H9 (cell line): ENCODE measurements at regions not wholly inside any gene's neighbourhood (a gene's known extent, or its start where the extent isn't known, plus 50 kb on each side); places are given as distances from the start of the nearest gene placed in this dataset.

Source experiments
- DNase-seq: peaks from one replicate; pipeline ENCODE4 v3.0.0-alpha.2; 2017
- H2AFZ ChIP-seq: one replicate; pipeline ENCODE4 v1.6.1; 2013; ENCODE audit warnings: mild to moderate bottlenecking, low read length, control low read depth, moderate library complexity
- H2AK5ac ChIP-seq: 2 replicates; pipeline ENCODE4 v1.6.1; 2013; ENCODE audit warnings: low read length, control low read depth, mixed read lengths; ENCODE audit not compliant: insufficient read length
- H2BK120ac ChIP-seq: one replicate; pipeline ENCODE4 v1.6.1; 2013; ENCODE audit warnings: low read depth, mild to moderate bottlenecking, low read length, control low read depth, inconsistent platforms; ENCODE audit not compliant: poor library complexity, severe bottlenecking
- H2BK12ac ChIP-seq: 2 replicates; pipeline ENCODE4 v1.6.1; 2013; ENCODE audit warnings: low read length, control low read depth, mixed read lengths, low read depth; ENCODE audit not compliant: insufficient read length
- H2BK15ac ChIP-seq: 2 replicates; pipeline ENCODE4 v1.6.1; 2013; ENCODE audit warnings: low read depth, low read length, control low read depth
- H2BK20ac ChIP-seq: one replicate; pipeline ENCODE4 v1.6.1; 2013; ENCODE audit warnings: low read depth, mild to moderate bottlenecking, low read length, control low read depth, inconsistent platforms; ENCODE audit not compliant: poor library complexity, severe bottlenecking
- H2BK5ac ChIP-seq: 2 replicates; pipeline ENCODE4 v1.6.1; 2013; ENCODE audit warnings: low read length, control low read depth, mixed read lengths; ENCODE audit not compliant: insufficient read length
- H3K14ac ChIP-seq: 2 replicates; pipeline ENCODE4 v1.6.1; 2013; ENCODE audit warnings: low read length, control low read depth; ENCODE audit not compliant: insufficient read depth
- H3K18ac ChIP-seq: 2 replicates; pipeline ENCODE4 v1.6.1; 2013; ENCODE audit warnings: low read depth, mild to moderate bottlenecking, mixed read lengths, low read length, control low read depth; ENCODE audit not compliant: insufficient read length
- H3K23ac ChIP-seq: 2 replicates; pipeline ENCODE4 v1.6.1; 2013; ENCODE audit warnings: low read length, control low read depth, mixed read lengths, low read depth; ENCODE audit not compliant: insufficient read length
- H3K23me2 ChIP-seq: 2 replicates; pipeline ENCODE4 v1.6.1; 2013; ENCODE audit warnings: low read depth, mild to moderate bottlenecking, mixed read lengths, low read length, control low read depth; ENCODE audit not compliant: insufficient read length, poor library complexity, severe bottlenecking
- H3K27ac ChIP-seq: 2 replicates; pipeline ENCODE4 v1.5.1; 2013; ENCODE audit warnings: low read length, control low read depth, mixed read lengths, low read depth; ENCODE audit not compliant: insufficient read length
- H3K27me3 ChIP-seq: 2 replicates; pipeline ENCODE4 v1.6.1; 2013; ENCODE audit warnings: low read length, control low read depth, inconsistent platforms; ENCODE audit not compliant: insufficient read depth
- H3K4ac ChIP-seq: 2 replicates; pipeline ENCODE4 v1.6.1; 2013; ENCODE audit warnings: low read depth, mild to moderate bottlenecking, control low read depth, inconsistent platforms, low read length, moderate library complexity
- H3K4me1 ChIP-seq: 2 replicates; pipeline ENCODE4 v1.6.1; 2013; ENCODE audit warnings: low read length, control low read depth, inconsistent platforms; ENCODE audit not compliant: insufficient read depth
- H3K4me2 ChIP-seq: 2 replicates; pipeline ENCODE4 v1.6.1; 2013; ENCODE audit warnings: low read length, control low read depth, mixed read lengths; ENCODE audit not compliant: insufficient read length, insufficient read depth
- H3K56ac ChIP-seq: 2 replicates; pipeline ENCODE4 v1.6.1; 2013; ENCODE audit warnings: low read depth, mild to moderate bottlenecking, mixed read lengths, low read length, control low read depth; ENCODE audit not compliant: insufficient read length
- H3K79me1 ChIP-seq: 2 replicates; pipeline ENCODE4 v1.6.1; 2013; ENCODE audit warnings: low read depth, mild to moderate bottlenecking, moderate library complexity, low read length, control low read depth, inconsistent platforms; ENCODE audit not compliant: insufficient read depth, poor library complexity, severe bottlenecking
- H3K79me2 ChIP-seq: 2 replicates; pipeline ENCODE4 v1.6.1; 2013; ENCODE audit warnings: low read length, control low read depth, inconsistent platforms; ENCODE audit not compliant: insufficient read depth
- H3K9ac ChIP-seq: 2 replicates; pipeline ENCODE4 v1.6.1; 2013; ENCODE audit warnings: low read length, control low read depth, mixed read lengths; ENCODE audit not compliant: insufficient read length; ENCODE audit errors: extremely low read depth
- H3K9me3 ChIP-seq: one replicate; pipeline ENCODE4 v1.6.1; 2013; ENCODE audit warnings: low read depth, low read length, inconsistent platforms; ENCODE audit not compliant: control insufficient read depth
- H3T11ph ChIP-seq: one replicate; pipeline ENCODE4 v1.6.1; 2013; ENCODE audit warnings: mild to moderate bottlenecking, low read length, control low read depth, inconsistent platforms
- H4K20me1 ChIP-seq: one replicate; pipeline ENCODE4 v1.6.1; 2013; ENCODE audit not compliant: control insufficient read depth, insufficient read length, insufficient read depth
- H4K5ac ChIP-seq: 2 replicates; pipeline ENCODE4 v1.6.1; 2013; ENCODE audit warnings: low read depth, mild to moderate bottlenecking, mixed read lengths, low read length, control low read depth; ENCODE audit not compliant: insufficient read length
- H4K8ac ChIP-seq: replicated peaks from 2 replicates; pipeline ENCODE4 v1.6.1; 2013; ENCODE audit warnings: low read length, control low read depth, mixed read lengths, low read depth; ENCODE audit not compliant: insufficient read length
- H4K91ac ChIP-seq: 2 replicates; pipeline ENCODE4 v1.6.1; 2013; ENCODE audit warnings: low read depth, mild to moderate bottlenecking, moderate library complexity, mixed read lengths, low read length, control low read depth; ENCODE audit not compliant: insufficient read length
- H3K27ac Mint-ChIP-seq, 3 experiments: 2 replicates in 2 of 3; 3 replicates in 1 of 3; pipeline ENCODE4 v1.8.0; 2020 to 2021; ENCODE audit warnings: mixed read lengths in 3 of 3, mild to moderate bottlenecking in 1 of 3, moderate library complexity in 1 of 3
- H3K27me3 Mint-ChIP-seq: 2 replicates; pipeline ENCODE4 v1.8.0; 2021; ENCODE audit warnings: low read depth, mild to moderate bottlenecking, moderate library complexity, mixed read lengths
- H3K36me3 Mint-ChIP-seq, 3 experiments: 2 replicates in 2 of 3; 3 replicates in 1 of 3; pipeline ENCODE4 v1.8.0; 2020 to 2021; ENCODE audit warnings: low read depth in 3 of 3, mixed read lengths in 3 of 3; ENCODE audit not compliant: insufficient read depth in 1 of 3
- H3K4me1 Mint-ChIP-seq, 2 experiments: 2 replicates each; pipeline ENCODE4 v1.8.0; 2020; ENCODE audit warnings: mixed read lengths in 2 of 2
- H3K4me3 Mint-ChIP-seq, 2 experiments: 2 replicates in 1 of 2; 3 replicates in 1 of 2; pipeline ENCODE4 v1.8.0; 2020 to 2021; ENCODE audit warnings: mild to moderate bottlenecking in 2 of 2, mixed read lengths in 2 of 2, moderate library complexity in 1 of 2
- H3K9me3 Mint-ChIP-seq, 2 experiments: 2 replicates in 1 of 2; 3 replicates in 1 of 2; pipeline ENCODE4 v1.8.0; 2020; ENCODE audit warnings: mild to moderate bottlenecking in 2 of 2, mixed read lengths in 2 of 2, moderate library complexity in 1 of 2
- CTCF ChIP-seq: fragments of 200-600 bp; sonication (generic); conservative IDR thresholded peaks from 3 replicates; pipeline ENCODE4 v1.8.0; 2021; ENCODE audit warnings: antibody characterized with exemption, mild to moderate bottlenecking
- WGBS: extraction: QIAGEN DNeasy Blood & Tissue Kit; methylation state at CpG from one replicate; pipeline ENCODE4 v1.1.7; 2013; ENCODE audit warnings: missing lambda C conversion rate, low lambda C conversion rate, mixed read lengths; ENCODE audit not compliant: insufficient read length; ENCODE audit errors: extremely low coverage; 5-methylcytosine and 5-hydroxymethylcytosine counted together

DNA sequence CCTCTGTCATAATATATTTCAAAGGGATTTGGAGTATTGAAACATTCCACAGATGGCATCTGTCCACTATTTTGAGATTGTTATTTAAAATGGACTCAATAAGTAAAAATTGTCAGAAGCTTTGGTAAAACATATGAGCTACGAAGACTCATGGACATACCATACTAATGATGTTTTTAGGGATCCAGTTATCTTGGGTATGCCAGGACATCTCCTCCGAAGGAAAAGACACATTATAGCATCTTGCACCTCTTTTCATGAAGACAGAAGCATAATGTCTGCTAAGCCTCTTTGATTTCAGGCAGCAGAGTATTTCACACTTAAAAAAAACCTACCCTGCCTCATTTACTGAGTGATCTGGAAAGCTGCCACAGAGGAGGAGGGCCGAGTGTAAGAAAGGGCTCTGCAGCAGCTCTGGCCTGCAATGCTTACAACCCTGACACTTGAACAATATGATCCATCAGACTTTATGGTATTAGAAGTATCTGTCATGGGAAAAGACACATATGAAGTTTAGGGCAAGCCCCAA is 284.8 kb downstream of the TUSC7 start:
- no CpG with 5 or more reads among the region's 3 CpGs for WGBS
- TF ChIP-seq CTCF, result no peak
- H3K27me3 Mint-ChIP-seq, result no peaks in the 10 kb centered on the region

More for the DNA sequence above, 284.8 kb downstream of the TUSC7 start:
- H2AFZ ChIP-seq, result no peak overlapping the region
- H4K5ac ChIP-seq, result no peak overlapping the region
- DNase-seq, result no peak
- no peak overlapping the region for H3K9ac ChIP-seq
- H2BK15ac ChIP-seq, result no peak overlapping the region
- no peaks in the 10 kb centered on the region for H3K9me3 ChIP-seq
- no peak overlapping the region for H2BK20ac ChIP-seq
- H2BK5ac ChIP-seq, result no peak overlapping the region
- H2AK5ac ChIP-seq, result no peak overlapping the region
- no peak overlapping the region for H3K18ac ChIP-seq
- Mint-ChIP-seq H3K4me3 (no peak overlapping the region), H3K9me3 (no peaks in the 10 kb centered on the region), H3K27ac (no peak overlapping the region), H3K4me1 (no peaks in the 10 kb centered on the region), H3K36me3 (no peaks in the 10 kb centered on the region; a peak in 1 of 7 replicates)
- no peak overlapping the region for H3K56ac ChIP-seq
- no peak overlapping the region for H3K4ac ChIP-seq
- no peaks in the 10 kb centered on the region for H3K4me1 ChIP-seq
- no peaks in the 10 kb centered on the region for H4K20me1 ChIP-seq
- no peak overlapping the region for H2BK12ac ChIP-seq
- no peak overlapping the region for H3K14ac ChIP-seq
- H2BK120ac ChIP-seq, result no peak overlapping the region
- no peak overlapping the region for H4K8ac ChIP-seq
- H3K79me2 ChIP-seq, result no peaks in the 10 kb centered on the region
- no peak overlapping the region for H4K91ac ChIP-seq
- H3K27me3 ChIP-seq, result no peaks in the 10 kb centered on the region
- no peaks in the 10 kb centered on the region for H3K23me2 ChIP-seq
- no peaks in the 10 kb centered on the region for H3K79me1 ChIP-seq
- H3K27ac ChIP-seq, result no peak overlapping the region
- H3K23ac ChIP-seq, result no peak overlapping the region
- H3K4me2 ChIP-seq, result no peak overlapping the region
- no peak overlapping the region for H3T11ph ChIP-seq
